NCI-H526 treated with DMSO at 0.1 percent for 48 hours (cell line): ENCODE measurements at regions not wholly inside any gene's neighbourhood (a gene's known extent, or its start where the extent isn't known, plus 50 kb on each side); places are given as distances from the start of the nearest gene placed in this dataset.
"Not testable (repeated sequence)": the region's sequence is repeated elsewhere in the genome, so short reads cannot be mapped to it uniquely, and the experiment has no call there.

Experiments used
- DNase-seq: peaks from one replicate; lab custom pipeline; 2025; lab: John Stamatoyannopoulos, UW

DNA sequence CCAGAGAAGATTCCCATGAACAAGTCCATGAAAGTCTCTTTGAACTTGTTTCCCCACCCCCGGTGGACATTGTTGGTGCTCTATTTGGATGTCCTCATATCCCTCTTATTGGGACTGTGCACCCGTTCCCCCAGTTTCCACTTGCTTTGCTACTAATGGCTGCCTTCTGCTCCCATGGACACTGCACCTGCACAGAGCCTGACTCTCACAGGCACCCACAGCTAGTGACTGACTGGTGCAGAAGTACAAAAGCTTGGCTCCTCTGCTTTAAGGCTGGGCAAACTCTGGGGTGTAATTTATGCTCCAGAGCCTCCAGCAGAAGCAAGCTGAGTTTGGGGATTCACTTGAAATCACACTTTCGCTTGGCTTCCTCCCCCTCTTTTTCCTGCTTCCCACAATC lies 239.9 kb upstream of the BTBD3 start:
- no peak for DNase-seq

GRCh38 chr20:11682285-11682684 lies 235.4 kb upstream of the BTBD3 start:
- DNase-seq: no peak

DNA sequence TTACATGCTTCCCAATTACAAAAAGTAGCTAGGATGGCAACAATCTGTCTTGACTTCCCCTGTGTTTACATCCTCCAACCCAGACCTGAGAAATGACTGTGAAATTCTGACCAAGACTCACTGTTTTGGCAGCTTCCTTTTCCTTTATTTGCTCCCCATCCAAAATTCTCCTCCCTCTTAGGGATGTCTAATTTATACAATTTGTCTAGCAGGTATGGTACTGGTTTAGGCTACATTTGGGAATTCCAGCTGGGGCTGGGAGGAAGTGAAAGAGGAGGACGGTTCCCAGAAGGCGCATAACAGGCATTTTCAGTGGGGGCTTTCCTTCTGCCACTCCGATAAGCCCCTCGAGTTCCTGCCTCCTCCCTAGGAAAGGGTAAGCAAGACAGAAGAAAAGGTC lies 231.5 kb upstream of the BTBD3 start:
- no peak for DNase-seq

GRCh38 chr20:11686820-11687543 lies 230.7 kb upstream of the BTBD3 start:
- peak; percentile 40 for DNase-seq

- peak; percentile 99 for DNase-seq
Measured at GRCh38 chr20:11687546-11688292, 230.0 kb upstream of the BTBD3 start.

- DNase-seq: no peak
Measured at GRCh38 chr20:11689262-11689661, 228.4 kb upstream of the BTBD3 start.

DNA sequence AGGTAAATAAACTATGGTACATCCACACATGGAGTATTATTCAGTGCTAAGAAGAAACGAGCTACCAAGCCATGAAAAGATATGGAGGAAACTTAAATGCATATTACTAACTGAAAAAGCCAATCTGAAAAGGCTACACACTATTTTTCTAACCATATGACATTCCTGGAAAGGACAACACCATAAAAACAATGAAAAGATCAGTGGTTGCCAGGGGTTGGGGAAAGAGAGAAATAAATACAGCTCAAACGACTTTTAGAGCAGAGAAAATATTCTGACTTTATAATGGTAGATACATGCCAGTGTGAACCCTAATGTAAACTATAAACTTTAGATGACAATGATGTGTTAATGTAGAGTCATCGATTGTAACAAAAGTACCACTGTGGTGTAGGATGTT lies 225.9 kb upstream of the BTBD3 start:
- DNase-seq: no peak

- no peak for DNase-seq
Measured at GRCh38 chr20:11692567-11692966, 225.1 kb upstream of the BTBD3 start.

DNA sequence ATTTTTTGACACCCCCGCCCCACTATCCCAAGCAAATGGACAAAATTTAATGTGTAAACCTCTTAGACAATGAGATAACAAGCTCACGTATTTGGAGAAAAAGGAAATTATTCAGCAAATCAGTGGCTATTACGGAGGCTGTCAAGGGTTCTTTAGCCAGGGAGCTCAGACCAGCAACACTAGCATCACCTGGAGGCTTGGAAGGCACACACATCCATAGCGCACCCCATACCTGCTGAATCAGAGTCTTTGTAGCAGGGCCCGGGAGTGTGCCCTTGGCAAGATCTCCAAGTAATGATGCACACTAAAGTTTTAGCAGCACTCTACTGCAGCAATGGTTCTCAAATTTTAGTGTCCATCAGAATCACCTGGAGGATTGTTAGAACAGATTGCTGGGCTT lies 223.2 kb upstream of the BTBD3 start:
- DNase-seq: no peak

- no peak for DNase-seq
Measured at GRCh38 chr20:11697055-11697454, 220.6 kb upstream of the BTBD3 start.

DNA sequence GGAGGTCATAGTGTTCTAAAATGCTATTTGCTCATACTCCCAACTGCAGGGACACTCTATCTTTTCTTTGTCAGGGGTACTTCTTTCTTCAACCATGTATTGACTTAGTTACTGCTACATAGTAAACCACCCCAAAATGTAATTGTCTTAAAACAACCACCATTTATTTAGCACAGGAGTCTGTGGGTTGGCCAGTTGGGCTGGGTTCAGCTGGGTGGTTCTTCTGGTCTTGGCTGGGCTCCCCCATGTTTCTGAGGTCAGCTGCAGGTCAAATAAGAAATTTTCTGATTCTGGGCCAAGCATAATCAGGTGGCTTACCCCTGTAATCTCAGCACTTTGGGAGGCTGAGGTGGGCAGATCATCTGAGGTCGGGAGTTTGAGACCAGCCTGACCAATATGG lies 220.0 kb upstream of the BTBD3 start:
- DNase-seq: no peak

- DNase-seq: no peak
Measured at GRCh38 chr20:11698124-11698523, 219.6 kb upstream of the BTBD3 start.

- DNase-seq: no peak
Measured at GRCh38 chr20:11700831-11701230, 216.9 kb upstream of the BTBD3 start.

DNA sequence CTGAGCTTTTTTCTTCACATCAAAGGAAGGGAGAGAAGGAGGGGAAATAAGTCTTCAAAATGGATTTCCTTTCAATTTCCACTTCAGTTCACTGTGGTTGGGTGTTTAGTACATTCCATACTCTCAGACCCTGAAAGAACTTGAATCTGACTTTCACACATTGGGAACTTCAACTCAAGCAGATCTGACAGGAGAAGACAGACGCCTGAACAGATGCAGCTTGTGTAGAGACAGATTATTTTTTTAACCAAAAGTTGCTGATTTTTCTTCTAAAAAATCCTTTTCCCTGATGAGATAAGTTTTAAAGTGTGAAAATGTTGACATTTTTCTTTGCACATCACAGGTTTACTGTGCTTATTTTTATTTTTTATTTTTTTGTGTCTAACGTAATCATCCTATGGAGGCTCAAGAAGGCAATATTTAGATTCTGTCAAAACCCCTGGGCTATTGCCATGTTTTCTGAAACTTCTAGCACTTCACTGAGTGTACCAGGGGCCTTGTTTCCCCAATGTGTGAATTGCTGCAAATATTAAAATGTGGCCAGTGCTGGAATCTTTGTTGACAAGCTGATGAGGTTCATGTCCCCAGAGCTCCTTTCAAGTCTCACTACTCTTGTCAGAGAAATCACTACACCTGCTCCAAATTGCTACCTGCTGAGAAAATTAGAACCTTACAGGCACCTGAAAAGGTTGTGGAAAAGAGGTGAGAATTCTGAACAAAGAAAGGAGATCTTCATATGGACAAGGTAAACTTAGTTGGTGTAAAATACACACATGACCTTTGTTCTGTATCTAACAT lies 214.8 kb upstream of the BTBD3 start:
- DNase-seq: no peak

GRCh38 chr20:11705512-11705911 lies 212.2 kb upstream of the BTBD3 start:
- no peak for DNase-seq

DNA sequence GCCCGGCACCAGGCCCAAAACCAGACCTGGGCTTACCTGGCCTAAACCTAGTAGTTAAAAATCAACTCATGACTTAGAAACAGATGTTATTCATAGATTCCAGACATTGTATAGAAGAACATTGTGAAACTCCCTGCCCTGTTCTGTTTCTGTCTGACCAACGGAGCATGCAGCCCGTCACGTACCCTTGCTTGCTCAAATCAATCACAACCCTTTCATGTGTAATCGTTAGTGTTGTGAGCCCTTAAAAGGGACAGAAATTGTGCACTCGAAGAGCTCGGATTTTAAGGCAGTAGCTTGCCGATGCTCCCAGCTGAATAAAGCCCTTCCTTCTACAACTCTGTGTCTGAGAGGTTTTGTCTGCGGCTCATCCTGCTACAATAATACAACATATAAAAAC lies 209.5 kb upstream of the BTBD3 start:
- DNase-seq: not testable (repeated sequence)

GRCh38 chr20:11711214-11711613 lies 206.5 kb upstream of the BTBD3 start:
- DNase-seq: no peak

DNA sequence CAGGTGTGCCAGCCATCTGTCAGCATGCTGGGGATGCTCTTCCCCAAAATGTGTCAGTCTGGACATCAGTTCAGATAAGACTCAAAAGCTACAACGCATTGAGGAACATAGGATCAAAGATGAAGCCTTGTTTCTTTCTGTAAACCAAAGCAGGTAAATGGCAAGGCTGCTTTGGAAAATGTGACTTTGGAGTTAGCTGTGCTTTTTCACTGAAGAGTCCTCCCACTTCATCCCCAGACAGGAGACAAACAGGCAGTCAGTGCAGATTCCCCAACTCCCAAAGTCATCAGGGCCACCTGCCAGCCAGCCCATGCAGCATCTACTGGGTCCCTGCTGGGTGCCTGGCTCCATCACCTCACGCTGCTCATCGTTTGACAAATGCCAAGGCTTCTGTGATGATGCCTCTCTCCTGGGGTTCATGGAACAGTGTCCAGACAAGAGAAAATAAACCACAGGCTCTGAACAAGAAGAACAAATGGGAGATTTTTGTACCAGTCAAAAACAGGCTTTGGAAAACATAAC lies 205.0 kb upstream of the BTBD3 start:
- no peak for DNase-seq

GRCh38 chr20:11714886-11715285 lies 202.8 kb upstream of the BTBD3 start:
- no peak for DNase-seq

- peak; percentile 22 for DNase-seq
Measured at GRCh38 chr20:11716239-11716944, 201.3 kb upstream of the BTBD3 start.

- DNase-seq: no peak
Measured at GRCh38 chr20:11716945-11717248, 200.8 kb upstream of the BTBD3 start.

GRCh38 chr20:11717562-11717961 lies 200.1 kb upstream of the BTBD3 start:
- no peak for DNase-seq
